Gastroesophageal sphincter (tissue), 3 donors: ENCODE measurements at regions not wholly inside any gene's neighbourhood (a gene's known extent, or its start where the extent isn't known, plus 50 kb on each side); places are given as distances from the start of the nearest gene placed in this dataset.

ENCODE experiments used
- CTCF ChIP-seq, 4 experiments: fragments of 200-600 bp in 2 of 4; fragments of 450-650 bp in 2 of 4; sonication (generic) in 1 of 4; IDR thresholded peaks; one replicate each; pipeline ENCODE4 v1.5.1; 2017 to 2019; ENCODE audit warnings: antibody characterized with exemption in 4 of 4, mild to moderate bottlenecking in 2 of 4, moderate library complexity in 2 of 4
- POLR2A ChIP-seq, 2 donors: fragments of 450-650 bp; IDR thresholded peaks; one replicate each; pipeline ENCODE4 v1.6.1; 2017; ENCODE audit warnings: antibody characterized with exemption in 2 of 2, mild to moderate bottlenecking in 2 of 2, moderate library complexity in 1 of 2
- POLR2AphosphoS5 ChIP-seq: sonication (generic); formaldehyde crosslinking; IDR thresholded peaks from one replicate; pipeline ENCODE4 v1.6.1; 2017; ENCODE audit warnings: antibody characterized with exemption

- TF ChIP-seq CTCF (IDR thresholded peaks at IDR 0.05) (no peak), POLR2A (IDR thresholded peaks at IDR 0.05) (no peak), POLR2AphosphoS5 (no peak)
Observed at GRCh38 chr22:47397673-47398072, 635.2 kb downstream of the TBC1D22A start.
